GM19043 (cell line): ENCODE measurements at regions not wholly inside any gene's neighbourhood (a gene's known extent, or its start where the extent isn't known, plus 50 kb on each side); places are given as distances from the start of the nearest gene placed in this dataset.
"Not testable (repeated sequence)": the region's sequence is repeated elsewhere in the genome, so short reads cannot be mapped to it uniquely, and the experiment has no call there.

Experiments
- ATAC-seq: cut with Tn5 transposase; IDR thresholded peaks from one replicate; pipeline ENCODE4 v1.9.1; 2021; ENCODE audit warnings: low read depth; ENCODE audit not compliant: unreplicated experiment

DNA sequence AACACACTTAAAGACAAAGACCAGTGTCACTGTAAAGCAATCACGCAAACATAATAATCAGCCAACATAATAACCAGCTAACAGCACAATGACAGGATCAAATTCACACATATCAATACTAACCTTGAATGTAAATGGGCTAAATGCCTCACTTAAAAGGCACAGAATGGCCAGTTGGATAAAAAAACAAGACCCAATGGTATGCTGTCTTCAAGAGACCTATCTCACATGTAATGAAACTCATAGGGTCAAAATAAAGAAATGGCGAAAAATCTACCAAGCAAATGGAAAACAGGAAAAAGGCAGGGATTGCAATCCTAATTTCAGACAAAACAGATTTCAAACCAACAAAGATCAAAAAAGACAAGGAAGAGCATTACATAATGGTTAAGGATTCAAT lies 78.2 kb upstream of the RAB12 start:
- ATAC-seq, result not testable (repeated sequence)

DNA sequence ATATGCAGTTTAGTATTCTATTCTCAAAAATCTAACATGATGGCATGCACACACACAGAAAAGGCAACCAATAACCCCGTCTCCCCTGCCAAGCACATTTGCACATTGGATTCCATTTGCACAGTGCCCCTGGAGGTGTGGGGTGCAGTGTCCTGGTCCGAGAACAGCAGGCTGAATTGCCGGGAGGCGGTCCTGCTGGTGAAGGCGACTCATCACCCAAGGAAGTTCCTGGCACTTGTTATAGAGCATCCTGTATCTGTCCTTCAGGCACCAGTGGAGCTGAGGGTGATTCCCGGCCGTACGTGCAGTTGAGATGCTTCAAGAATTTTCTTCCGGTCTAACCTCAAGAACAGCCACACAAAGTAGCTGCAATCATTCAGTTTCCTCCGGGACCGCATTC lies 73.0 kb upstream of the RAB12 start:
- ATAC-seq, result no peak

DNA sequence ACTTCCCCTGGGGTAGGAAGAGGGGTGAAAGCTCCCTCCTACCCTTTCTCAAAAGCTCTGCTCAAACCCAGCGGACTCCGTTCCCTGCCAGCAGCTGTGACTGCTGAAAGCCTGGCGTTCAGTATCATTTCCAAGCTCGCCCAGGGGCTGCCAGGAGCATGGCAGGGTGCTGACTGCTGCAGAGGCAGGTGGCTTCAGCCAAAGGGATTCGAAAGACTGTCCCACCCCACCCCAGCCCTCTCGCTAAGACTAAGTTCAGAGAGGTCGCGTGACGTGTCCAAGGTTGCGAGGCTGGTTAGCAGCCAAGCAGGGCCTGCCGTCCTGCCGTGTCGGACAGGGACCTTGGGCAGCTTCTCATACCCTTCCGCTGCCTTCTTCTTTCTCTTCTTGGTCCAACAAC lies 72.3 kb upstream of the RAB12 start:
- no peak for ATAC-seq

DNA sequence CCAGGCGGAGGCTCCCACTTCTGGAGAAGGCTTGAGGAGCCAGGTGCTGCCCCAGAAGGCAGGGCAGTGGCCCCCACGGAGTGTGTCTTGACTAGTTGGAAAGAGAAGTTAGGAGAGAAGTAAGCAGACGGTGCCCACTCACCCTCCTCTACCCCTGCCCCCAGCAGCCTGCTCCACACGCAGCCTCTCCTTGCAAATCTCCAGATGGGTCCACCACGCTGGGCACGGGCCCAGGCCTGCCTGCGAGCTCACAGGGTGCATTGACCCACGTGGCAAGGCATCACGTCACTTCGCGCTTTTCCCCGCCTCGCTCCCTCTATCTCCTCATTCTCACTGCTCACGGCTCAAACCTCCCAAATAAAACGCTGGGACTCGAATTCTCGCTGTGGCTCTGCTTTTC lies 71.8 kb upstream of the RAB12 start:
- no peak for ATAC-seq

DNA sequence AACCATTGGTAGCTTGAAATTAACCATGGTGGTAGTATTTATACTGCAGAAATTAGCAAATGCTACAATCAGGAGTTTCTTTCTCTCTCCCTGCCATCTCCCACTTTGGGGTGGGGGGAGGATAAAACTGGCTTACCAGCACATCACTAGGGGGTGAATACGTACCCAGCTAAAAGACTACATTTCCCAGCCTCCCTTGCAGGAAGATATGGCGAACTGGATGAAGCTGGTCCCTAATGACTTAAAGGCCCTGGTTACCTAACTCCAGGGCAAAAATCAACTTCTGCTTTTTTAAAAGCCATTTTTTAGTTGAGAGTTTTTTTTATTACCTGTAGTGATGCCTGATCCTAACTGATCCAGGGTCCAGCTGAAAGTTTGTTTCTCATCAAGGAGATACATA lies 70.3 kb upstream of the RAB12 start:
- no peak for ATAC-seq

DNA sequence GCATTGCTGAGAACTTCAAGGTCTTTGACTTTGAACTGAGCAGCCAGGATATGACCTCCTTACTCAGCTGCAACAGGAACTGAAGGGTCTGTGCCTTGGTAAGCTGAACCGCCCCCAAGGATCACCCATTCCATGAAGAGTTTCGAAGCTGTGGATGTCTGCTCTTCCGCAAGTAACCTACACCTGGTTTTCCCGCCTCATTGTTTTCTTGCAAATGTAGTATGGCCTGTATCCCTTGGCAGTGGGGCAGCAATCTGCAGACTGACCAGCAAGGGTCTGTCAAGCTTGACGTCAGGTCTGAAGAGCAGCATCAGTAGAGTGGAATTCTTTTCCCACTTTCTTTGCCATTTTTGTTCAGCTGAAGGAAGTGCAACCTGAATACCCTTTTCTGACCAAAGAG lies 62.6 kb upstream of the RAB12 start:
- ATAC-seq, result no peak

DNA sequence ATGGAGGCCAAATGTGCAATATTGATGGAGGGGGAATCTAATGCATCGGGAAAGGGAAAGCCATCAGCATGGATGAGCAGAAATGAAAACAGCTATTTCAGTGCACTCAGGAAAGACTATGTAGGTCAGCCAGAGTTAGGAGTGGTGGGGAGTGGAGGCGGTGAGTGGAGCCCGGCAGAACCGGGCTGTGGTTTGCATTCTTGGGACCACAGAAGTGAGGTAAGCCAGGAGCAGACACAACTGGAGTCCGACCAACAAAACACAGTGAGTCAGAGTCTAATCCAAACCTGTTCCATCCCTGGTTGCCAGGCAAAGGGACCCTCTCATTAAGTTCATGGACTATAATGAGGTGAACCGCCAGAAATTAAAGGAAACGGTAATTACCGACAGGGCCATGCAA lies 61.1 kb upstream of the RAB12 start:
- no peak for ATAC-seq

DNA sequence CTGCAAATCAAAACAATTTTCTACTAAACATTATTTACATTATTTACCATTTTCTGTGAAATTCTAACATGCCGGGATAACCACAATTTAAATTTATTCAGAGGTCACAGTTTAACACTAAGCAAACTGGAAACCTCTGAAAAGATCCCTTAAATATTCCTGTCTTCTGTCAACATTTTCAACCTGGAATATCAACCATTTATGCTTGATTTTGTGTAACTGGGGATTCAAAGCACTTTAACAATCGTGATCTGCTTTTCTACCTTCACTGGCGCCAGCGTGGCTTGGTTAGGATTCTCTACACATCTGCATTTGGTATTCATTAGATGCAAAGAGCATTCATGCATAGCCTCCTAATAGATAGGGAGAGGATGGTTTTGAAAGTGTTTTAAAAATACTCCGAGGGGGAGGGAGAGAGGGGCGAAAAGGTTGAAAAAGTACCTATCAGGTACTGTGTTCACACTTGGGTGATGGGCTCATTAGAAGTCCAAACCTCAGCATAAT lies 59.9 kb upstream of the RAB12 start:
- ATAC-seq, result no peak

DNA sequence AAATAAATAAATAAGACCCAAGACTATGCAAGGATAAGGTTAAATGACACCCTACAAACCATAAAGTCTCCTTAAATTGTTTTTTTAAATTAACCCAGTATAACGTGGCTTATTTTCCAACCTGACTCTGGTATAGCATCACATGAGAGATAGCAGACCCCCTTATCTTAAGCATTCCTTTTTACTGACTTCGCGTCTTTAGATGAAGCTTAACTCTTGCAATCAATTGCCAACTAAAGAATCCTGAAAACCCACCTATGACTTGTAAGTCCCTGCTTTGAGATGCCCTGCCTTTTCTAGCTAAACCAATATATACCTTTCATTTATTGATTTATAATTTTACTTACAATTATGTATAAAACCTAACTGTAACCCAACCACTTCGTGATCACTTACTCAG lies 57.1 kb upstream of the RAB12 start:
- no peak for ATAC-seq

DNA sequence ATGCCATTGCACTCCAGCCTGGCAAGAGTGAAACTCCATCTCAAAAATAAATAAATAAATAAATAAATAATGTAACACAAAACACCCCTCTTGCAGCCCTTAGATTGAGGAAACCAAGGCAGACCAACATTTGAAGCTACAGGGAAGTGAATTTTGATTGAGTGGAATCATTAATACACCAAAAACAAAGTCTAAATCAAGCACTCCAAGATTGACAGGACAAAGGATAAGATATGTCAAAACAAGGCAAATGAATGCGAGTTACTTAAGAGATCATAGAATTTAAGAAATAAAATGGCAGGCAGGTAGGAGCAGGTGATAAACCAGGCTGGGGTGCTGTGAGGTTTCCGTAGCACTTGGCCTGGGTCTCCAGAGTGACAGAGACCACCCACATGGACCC lies 54.9 kb upstream of the RAB12 start:
- ATAC-seq, result no peak

DNA sequence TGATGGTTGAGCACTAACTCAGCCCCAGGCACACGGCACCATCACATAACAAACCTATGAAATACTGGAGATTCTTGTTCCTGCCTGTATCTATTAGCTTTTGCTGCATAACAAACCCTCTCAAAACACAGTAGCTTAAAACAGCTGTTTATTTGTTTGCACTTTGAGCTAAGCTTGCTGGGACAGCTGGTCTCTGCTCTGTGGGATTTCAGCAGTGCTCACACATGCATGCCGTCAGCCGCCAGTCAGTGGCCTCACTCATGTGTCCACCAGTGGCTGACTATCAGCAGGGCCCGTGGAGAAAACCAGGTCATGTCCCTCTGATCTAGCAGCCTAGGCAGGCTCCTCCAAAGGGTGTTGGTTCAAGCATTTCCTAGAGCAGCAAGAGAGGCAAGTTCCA lies 52.8 kb upstream of the RAB12 start:
- ATAC-seq, result no peak
